T47D (cell line): ENCODE measurements at regions not wholly inside any gene's neighbourhood (a gene's known extent, or its start where the extent isn't known, plus 50 kb on each side); places are given as distances from the start of the nearest gene placed in this dataset.

Source experiments
- DNase-seq, 2 experiments: peaks; one replicate each; pipeline versions ENCODE4 v3.0.0 to v3.0.0-alpha.2; 2011 to 2012; ENCODE audit warnings: low read depth in 1 of 2, low spot score in 1 of 2
- JUND ChIP-seq: IDR thresholded peaks from 2 replicates; pipeline ENCODE4 v1.6.1; 2012; ENCODE audit warnings: low read depth
- in situ Hi-C: cut with HindIII; loops from 2 replicates; pipeline ENCODE4 v1.10.0; 2016; ENCODE audit warnings: low sequenced_read_pairs, low pct_unique_long_range_greater_than_20kb

DNA sequence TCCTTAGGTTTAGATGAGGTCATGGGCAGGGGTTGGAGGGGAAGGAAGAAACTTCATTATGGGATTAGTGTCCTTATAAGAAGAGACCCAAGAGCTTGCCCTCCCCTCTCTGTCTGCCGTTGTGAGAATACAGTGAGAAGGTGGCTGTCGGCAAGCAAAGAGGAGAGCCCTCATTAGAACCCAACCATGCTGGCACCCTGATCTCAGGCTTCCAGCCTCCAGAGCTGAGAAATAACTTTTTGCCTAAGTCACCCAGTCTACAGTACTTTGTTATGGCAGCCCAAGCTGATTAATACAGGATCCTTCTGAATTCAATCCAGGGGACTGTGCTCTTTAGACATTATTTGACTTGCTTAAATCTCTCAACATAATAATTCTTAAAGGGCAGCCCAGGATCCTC lies 209.0 kb downstream of the RNF152 start:
- in situ Hi-C loops = no loop called here
- no peak for DNase-seq
- TF ChIP-seq JUND = no peak

DNA sequence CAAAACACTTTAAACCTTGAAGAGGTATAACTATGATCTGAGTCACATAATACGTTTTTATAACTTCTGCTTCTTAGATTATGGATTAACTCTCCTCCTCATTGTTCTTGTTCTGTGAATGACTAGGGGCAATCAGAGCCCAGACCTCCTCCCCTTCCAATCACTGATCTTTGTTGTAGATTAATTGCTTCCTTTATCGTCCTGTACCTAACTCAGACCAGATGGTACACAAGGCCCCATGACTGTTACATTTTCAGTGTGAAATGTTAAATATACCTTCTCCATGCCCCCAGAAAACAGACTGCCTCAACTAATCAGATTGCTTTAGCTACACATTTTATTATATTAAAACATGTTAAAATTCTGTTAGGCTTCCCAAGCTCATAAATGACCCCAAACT lies 211.7 kb downstream of the RNF152 start:
- no peak for TF ChIP-seq JUND
- in situ Hi-C loops = no loop called here
- DNase-seq = no peak

DNA sequence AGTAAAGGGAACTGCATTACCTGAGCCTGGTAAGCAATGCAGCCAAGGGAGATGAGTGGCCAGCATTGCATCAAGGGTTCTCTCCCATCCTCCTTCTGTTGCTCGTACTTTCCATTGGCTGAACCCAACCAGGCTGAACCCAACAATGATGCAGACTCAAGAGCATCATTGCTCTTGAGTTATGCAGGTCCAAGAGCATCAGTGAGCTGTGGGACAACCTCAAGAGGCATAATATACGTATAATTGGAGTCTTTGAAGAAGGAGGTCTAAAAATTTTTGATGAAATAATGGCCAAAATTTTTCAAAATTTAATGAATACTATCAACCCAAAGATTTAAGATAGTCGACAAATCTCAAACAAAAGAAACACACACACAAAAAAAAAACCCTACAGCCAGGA lies 213.0 kb downstream of the RNF152 start:
- no peak for TF ChIP-seq JUND
- no peak for DNase-seq
- in situ Hi-C loops = no loop called here

DNA sequence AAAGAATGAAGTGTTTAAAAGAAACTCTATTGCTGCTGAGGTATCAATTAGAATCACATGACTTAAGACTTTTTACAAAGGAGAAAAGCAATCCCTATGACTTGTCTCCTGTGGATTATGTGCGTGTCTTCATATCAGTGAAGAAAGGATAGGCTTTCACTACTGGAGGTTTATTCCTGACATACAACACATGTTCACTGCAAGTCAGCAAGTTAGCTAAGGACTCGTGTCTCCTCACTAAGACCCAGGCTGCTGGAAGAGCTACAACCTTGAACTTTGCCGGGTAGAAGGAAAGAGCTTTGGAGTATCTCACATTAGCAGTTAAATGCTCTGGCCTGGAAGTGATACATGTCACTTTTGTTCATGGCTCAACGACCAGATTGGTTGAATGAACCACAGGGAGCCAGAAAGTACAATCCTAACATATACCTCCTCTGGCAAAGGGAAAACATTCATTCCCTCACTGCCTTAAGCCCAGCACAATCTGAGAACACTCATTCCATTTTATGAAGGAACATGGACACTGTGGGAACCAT lies 215.3 kb downstream of the RNF152 start:
- no peak for DNase-seq
- no peak for TF ChIP-seq JUND
- in situ Hi-C loops = no loop called here

DNA sequence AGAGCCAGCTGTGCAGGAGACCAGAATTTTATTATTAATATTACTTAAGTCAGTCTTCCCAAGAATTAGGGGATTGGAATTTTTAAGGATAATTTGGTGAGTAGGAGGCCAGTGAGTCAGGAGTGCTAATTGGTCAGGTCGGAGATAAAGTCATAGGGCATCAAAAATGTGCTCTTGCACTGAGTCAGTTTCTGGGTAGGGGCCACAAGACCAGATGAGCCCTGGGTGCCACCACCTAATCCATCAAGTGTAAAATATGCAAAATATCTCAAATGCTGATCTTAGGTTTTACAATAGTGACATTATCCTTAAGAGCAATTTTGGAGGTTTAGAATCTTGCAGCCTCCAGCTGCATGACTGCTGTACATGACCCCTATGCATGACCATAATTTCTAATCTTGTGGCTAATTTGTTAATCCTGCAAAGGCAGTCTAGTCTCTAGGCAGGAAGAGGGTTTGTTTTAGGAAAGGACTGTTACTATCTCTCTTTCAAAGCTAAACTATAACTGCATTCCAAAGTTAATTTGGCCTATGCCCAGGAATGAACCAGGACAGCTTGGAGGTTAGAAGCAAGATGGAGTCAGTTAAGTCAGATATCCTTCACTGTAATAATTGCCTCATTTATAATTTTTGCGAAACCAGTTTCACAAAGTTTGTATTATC lies 215.9 kb downstream of the RNF152 start:
- TF ChIP-seq JUND = no peak
- DNase-seq = no peak
- in situ Hi-C loops = no loop called here

DNA sequence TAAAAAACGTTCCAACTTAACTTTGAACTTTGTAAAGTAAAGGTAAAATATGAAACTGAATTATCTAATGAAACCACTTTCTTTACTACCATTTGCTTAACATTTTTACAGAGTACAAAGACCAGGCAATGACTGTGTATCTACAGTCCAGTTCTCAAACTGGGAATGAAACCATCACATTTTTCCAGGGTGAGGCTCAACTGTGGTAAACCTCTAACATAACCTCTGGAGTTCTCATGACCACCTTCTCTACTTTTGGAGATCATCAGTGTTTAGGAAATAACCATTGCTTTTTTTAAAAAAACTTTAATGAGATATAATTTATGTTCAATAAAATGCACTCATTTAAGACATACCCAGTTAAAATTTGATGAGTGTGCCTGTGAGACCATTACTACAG lies 223.5 kb downstream of the RNF152 start:
- DNase-seq = no peak
- no peak for TF ChIP-seq JUND
- in situ Hi-C loops = no loop called here

DNA sequence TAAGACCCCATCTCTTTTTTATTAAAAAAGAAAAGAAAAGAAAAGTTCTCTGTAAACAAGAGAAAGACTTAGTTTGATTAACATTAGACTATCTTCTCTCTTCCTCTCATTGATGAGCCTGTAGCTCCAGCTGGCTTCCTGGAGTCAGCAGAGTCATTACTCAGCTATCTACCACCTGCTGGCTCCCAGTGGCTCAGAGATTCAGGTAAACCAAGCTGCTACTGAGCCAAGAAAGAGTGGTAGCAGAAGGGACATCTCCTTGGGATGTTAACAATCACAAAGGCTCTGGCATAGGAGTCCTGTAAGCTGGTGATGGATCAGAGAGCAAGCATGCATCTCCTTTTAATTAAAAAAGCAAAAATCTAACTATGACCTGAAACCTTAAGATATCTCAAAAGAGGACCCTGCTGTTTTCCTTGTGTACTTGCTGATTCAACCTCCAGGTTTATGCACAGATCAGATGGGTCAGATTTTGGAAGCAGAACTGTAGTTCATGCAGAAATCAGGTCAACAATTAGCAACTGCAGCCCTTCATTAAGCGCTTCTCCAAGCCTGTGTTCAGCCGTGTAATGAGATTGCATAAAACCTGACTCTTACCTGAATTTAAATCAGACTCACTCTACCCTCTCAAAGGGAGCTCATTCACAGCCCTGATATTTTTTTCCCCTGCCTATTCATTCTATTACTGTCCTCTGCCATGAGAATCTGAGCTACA lies 225.8 kb downstream of the RNF152 start:
- in situ Hi-C loops = no loop called here
- DNase-seq = no peak
- TF ChIP-seq JUND = no peak

DNA sequence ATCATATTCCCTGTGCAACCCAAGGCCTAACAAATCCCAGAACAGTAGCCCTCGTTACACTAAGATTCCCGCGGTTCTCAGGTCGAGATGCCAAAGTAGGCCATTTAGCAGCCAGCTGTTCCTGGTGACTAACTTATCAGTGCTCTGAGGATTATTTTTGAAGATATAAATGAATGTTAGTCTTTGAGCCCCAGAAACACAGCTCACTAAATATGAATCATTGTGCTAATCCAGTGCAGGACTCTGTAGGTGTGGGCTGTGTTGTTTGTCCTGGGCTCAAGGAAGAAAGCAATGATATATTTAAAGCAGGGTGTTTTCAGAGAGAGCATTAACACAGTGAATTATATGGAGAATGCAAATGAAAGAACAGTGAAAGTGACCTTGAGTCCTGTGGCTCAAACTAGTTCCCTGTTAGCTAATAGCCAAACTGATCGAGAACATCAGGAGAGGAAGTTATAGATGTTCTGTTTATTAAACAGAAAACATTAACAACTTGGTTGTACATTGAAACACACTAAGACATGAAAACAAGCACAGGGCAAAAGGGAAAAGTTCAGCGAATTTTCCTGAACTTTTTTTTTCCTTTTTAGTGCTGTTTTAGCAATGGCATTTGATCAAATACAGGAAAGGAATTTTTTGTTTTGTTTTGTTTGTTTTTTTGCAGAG lies 228.3 kb downstream of the RNF152 start:
- TF ChIP-seq JUND = no peak
- no peak for DNase-seq
- in situ Hi-C loops = no loop called here

DNA sequence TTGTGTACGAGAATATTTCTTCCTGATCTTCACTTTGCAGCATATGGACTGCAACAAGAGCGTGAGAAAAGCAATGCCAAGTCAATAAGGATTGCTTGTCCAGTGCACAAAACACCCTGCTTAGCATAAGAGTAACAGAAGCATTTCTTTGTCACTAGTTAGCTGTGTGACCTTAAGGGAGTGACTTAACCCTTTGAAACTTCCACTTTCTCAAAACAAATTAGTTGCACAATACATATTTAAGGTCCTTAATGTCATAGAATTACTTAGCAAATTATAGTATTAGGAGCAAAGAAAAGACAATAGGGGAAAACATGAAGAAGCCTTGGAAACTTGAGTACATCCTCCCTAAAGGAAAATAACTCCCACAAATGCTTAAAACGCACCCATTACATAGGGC lies 230.1 kb downstream of the RNF152 start:
- in situ Hi-C loops = no loop called here

DNA sequence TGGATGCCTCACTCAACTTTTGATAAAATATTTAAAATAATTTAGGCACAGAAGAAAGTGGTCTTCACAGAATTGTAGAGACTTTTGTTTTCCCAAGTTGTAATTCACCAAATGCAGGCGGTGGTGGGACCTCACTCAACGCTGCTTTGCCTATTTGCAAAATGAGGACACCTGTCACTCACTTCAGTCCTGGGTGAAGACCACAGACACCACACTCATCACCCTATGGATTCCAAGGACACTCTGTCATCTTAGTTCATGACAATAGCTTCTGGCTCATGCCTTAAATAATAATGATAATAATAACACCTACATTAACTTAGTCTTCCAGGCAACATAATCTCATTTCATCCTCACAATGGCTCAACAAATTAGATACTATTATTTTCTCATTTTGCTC lies 234.4 kb downstream of the RNF152 start:
- in situ Hi-C loops = no loop called here
- DNase-seq = no peak
- no peak for TF ChIP-seq JUND

More for the DNA sequence above, 230.1 kb downstream of the RNF152 start:
- no peak for DNase-seq
- no peak for TF ChIP-seq JUND

DNA sequence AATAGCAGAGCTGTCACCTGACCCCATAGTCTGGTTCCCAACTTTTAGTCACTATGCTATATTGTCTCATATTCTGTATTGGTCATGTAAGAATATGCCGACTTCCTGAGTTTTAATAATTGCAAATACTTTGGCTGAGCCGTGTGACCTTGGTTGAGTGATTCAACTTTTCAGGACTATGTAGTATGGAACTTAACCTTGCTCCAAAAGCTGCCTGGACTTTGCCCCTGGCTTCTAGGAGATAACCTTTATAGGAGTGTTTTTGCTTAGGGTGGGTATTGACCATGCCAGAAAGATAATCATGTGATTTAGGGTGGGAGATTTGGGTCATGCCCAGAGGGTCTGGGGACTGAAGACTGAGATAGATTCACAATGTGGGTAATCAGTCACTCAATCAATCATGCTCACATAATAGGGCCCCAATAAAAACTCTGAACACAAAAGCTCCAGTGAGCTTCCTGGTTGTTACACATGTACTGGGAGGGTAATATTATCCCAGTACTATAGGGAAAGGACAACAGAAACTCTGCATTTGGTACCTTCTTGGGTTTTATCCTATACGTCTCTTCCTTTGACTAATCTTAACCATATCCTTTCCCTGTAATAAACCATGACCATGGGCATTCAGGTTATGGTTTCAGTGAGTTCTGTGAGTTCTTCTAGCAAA lies 235.6 kb downstream of the RNF152 start:
- no peak for TF ChIP-seq JUND
- in situ Hi-C loops = no loop called here
- no peak for DNase-seq

DNA sequence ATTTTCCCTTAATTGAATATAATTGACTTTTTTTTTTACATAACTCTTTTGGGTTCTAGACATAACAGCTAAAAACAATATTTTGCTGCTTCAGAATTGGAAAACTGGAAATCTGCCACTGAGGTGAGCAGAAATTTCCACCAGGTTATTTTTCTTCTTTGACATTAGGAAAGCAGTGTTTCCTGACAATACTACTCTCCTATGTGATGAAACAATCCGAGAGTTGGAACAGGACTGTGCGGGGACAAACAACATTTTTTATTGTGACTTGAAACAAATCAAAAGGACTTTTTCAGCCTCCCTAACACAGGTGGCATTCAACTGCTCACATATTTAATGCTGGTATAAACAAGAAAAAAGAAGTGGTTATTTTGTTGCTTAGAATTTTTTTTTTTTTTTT lies 237.2 kb downstream of the RNF152 start:
- in situ Hi-C loops = no loop called here
- no peak for TF ChIP-seq JUND
- no peak for DNase-seq

DNA sequence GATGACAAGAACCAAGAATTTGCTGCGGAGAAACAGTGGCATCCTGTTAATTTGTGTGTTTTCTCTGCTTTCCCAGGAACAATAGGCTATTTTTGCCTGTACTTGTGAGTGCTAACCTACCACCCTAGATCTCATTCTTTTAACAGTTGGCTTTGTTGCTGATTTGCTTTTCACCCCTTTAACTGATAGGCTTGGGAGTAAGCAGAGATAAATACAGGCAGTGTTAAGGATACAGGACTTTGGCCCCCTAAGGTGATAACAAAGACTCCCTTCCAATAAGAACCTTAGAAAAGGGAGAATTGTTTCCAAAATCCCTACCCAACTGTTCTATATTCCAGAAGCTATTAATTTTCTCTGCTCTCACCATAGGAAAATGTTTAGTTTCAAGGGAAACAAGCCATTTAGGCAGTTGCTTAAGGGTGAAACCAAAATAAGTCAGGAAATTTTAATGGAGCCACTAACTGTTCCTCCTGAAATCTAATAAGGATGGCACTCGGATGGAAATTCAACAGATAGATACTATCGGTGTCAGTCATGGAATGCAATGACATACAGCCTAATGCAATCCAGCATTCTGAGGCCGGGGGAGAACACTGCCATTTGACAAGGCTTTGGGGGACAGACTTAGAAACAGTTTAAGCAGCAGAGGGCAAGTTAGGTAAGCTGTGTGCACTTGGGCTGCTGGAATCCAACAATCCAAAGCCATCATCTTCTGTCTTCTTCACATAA lies 238.8 kb downstream of the RNF152 start:
- DNase-seq = no peak
- no peak for TF ChIP-seq JUND
- in situ Hi-C loops = no loop called here
